ENCODE measurements at regions not wholly inside any gene's neighbourhood (a gene's known extent, or its start where the extent isn't known, plus 50 kb on each side); places are given as distances from the start of the nearest gene placed in this dataset.

GRCh38 chr3:181333394-181333793, 343.9 kb upstream of the DNAJC19 start:
- TF ChIP-seq EZH2phosphoT487 (conservative IDR thresholded peaks at IDR 0.05; ENCODE audit: low read length) (no peak), CTCF (IDR thresholded peaks at IDR 0.05; ENCODE audit: insufficient read depth, low read length, poor library complexity, severe bottlenecking) (no peak)

Data from SU-DHL-6 (cell line).